HG02571 (cell line): ENCODE measurements at regions not wholly inside any gene's neighbourhood (a gene's known extent, or its start where the extent isn't known, plus 50 kb on each side); places are given as distances from the start of the nearest gene placed in this dataset.

Experiments used
- ATAC-seq: cut with Tn5 transposase; IDR thresholded peaks from one replicate; pipeline ENCODE4 v1.9.1; 2021; ENCODE audit warnings: mild to moderate bottlenecking, moderate library complexity; ENCODE audit not compliant: unreplicated experiment

- ATAC-seq: no peak
These were observed 119.6 kb upstream of the NFIB start for GRCh38 chr9:14433351-14434157.

DNA sequence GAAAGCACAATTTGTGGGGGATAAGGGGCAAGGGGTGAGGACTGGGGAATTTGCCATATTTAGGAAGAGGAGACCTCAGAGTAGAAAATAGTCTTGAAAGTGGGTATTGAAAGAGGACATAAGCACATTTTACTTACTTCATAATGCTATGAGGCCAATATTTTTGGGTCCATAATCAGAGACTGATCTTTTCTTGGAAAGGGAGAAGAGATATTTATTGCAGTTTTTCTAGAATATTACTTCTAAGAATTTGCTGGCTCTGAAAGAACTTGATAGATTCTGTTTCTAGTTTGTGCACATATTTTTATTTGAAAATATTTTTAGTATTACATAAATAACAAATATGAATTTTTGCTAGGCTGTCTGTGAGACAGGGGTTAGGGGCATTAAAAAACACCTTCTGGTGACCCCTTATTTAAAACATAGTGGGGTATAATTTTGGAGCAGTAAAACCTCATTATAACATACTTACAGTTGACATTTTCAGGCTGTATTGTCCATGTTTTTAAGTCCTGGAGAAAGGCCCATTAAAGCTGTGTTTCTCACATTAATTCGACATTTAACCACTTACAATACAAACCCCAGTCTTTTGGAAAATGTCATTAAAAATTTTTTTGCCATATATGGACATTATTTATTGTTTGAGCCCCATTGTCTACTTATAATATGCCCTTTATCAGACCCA is 118.9 kb upstream of the NFIB start:
- ATAC-seq: no peak

DNA sequence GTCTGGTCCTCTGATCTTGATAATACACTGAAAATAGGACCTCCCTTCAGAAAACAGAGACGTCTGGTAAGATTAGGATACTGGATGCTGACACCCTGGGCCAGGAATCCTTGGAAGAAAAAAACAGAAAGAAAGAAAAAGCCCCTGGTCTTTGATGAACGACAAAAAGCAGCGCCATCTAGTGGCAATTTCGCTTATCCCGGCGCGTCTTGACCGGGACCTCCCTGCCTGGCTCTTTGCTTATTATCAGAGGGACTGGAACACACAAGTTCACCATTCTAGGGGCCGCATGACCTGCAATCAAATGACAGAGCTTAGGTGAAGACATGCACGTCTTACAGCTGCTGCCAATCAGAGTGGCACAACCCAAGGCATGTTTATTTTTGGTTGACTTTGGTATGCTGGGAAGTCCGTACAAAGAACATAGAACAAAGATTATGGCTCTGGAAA is 114.9 kb upstream of the NFIB start:
- no peak for ATAC-seq

DNA sequence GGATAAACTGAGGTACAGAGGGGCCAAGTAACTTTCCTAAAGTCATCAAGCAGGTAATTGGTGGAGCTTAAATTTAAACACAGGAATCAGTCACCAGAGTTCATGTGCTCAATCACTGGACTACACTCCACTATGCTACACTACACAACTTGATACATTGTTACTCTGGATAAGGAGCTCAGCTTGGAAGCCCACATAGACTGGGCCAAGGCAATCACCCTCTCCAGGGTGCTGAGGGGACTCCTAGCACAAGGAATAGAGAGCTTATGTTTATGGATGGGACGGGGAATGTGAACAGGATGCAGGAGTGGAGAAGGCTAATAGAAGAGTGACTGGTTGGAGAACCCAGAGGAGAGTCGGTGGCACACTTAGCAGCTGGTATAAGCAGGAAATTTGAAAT is 113.5 kb upstream of the NFIB start:
- ATAC-seq: no peak

DNA sequence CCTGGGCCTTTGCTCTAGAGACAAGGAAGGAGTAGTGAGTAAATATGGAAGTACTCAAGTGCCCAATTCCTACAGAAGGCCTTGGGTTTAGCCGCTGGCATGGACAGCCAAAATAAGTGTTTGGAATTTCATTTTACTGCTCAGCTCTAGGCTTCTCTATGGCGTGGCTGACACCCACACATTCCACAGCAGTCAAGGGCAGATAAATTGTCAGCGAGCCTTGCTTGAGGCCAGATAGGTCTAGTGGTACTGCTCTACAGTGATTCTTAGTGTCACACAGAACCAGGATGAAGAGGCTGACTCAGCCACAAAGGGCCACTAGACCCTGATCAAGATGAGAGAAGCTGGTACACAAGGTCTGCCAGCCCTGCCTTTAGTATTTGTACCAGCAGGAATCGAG is 111.0 kb upstream of the NFIB start:
- no peak for ATAC-seq

DNA sequence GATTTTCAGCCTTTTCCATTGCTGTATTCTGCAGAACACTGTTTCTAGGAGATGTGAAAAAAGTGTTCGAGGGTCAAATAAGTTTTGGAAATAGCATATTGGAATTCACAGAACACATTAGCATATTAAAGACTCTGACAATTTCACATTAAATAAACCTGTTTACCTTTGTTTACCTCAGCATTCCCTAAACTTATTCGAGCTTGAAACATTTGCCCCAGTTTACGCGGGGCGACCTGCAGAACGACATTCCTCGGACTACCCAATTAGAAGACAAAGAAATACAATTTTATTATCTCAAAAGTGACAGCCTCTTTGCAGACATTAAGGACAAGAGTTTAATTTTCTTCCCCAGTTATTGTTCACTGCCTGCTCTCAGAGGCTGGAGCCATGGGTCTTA is 110.3 kb upstream of the NFIB start:
- no peak for ATAC-seq

GRCh38 chr9:14423815-14424261 is 109.9 kb upstream of the NFIB start:
- no peak for ATAC-seq

- ATAC-seq: no peak
These were observed 107.3 kb upstream of the NFIB start for GRCh38 chr9:14421291-14421690.

DNA sequence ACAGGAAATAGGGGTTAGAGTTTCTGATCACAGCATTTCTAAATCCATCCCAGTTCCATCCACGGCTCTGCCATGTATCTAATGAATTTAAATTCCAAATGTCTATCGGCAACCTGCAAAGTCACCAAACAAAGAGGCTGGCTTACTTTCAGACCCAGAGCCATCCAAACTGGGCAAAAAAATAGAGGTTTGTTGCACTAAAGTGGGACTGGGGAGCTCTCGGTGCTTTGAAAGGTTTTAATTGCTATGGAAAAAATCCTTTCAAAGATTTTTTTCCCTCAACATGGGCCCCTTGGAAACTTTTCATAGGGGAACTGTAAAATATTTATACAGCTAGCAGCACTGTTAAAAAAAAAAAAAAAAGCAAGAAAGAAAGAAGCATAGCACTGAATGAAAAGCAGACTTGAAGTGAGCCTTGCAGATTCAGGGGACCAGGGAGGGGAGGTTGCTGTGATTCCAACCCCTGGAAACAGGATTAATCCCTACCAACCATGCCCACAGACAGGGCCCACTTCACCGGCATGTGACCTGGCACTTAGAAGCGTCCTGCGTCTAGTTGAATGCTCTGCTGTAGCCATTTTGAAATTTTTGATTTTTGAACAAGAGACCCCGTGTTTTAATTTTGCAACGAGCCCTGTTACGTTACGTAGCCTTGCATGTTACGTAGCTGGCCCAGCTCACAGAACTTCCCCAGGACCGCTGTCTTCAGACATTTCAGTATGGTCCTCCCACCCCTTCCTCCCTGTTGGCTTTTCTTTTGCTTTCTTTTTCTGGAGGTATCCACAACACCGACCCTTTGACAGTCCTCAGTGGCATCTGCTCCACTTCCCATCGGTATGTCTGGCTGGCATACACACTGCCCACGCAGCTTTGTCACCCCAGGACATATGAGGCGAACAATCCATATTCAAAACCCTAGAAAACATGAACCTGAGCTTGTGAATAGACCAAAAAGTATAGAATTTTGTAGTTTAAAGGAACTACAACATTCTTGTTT is 105.3 kb upstream of the NFIB start:
- ATAC-seq: no peak

DNA sequence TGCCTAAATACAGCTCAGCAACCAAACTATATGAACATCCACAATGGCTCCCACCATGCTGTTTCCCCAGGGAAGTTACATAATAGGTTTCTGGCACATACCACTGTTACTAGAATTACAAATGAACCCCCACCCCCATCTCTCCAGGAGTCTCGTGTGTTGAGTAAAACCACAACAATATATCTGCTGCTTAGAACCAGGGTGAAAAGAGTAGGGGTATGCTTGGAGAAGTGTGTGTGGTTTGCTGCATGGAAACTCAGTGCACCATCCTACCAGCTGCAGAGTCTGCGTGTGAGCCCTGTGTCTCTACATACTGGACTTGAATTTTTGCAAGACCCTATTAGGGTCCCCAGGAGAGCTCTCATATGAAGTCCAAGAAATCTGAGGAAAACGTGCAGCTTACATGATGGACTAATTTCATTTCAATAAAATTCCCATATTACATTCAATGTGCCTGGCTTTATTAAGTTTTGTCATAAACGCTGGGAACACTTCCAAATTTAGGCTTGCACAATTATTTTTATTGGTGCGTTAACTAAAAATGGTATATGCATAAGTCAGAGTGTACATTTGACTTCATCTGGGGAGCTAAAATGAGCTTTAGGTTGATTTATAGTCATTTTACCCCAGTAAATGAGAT is 104.5 kb upstream of the NFIB start:
- ATAC-seq: no peak

- ATAC-seq: no peak
These were observed 103.3 kb upstream of the NFIB start for GRCh38 chr9:14417237-14417636.

GRCh38 chr9:14415947-14416346 is 102.0 kb upstream of the NFIB start:
- ATAC-seq: no peak

- no peak for ATAC-seq
These were observed 99.9 kb upstream of the NFIB start for GRCh38 chr9:14413812-14414211.

- ATAC-seq: no peak
These were observed 98.8 kb upstream of the NFIB start for GRCh38 chr9:14412775-14413174.

DNA sequence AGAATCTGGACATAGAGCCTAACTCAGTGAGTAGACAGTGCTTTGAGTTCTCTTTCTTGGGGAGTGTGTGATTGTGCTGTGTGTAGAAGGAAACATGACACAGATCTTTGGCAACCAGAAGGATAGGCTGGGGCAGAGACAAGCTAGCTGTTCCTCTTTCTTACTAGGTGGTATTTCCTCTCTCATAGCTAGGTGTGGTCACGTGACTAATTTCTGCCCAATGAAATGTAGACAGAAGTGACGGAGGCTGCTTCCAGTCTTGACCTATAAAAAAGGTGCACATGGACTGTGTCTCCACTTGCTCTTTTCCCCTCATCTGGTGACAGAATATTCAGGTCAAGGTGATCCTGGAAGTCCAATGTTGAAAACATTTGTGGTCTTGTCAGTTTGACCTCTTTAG is 92.5 kb upstream of the NFIB start:
- no peak for ATAC-seq

GRCh38 chr9:14405176-14405706 is 91.3 kb upstream of the NFIB start:
- ATAC-seq: no peak

DNA sequence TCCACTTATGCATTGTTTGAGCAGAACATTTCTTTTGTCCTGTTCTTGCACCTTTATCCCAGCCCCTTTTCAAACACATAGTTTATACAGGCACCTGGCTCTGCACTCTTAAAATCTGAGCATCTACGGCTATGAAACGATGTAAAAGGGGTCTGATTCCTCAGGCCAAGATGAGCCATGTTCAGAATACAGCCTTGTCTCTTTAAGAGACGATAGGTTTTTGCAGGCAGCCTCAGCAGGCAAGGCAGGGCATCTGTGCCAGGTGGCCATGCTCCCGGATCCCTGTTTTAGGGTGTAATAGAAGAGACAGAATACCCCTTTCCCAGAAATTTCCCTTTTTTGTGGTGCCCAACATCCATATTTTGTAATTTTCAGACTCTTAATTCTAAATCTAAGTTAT is 89.1 kb upstream of the NFIB start:
- no peak for ATAC-seq

- no peak for ATAC-seq
These were observed 88.6 kb upstream of the NFIB start for GRCh38 chr9:14402583-14402982.

GRCh38 chr9:14401911-14402310 is 88.0 kb upstream of the NFIB start:
- ATAC-seq: no peak

- ATAC-seq: no peak
These were observed 86.7 kb upstream of the NFIB start for GRCh38 chr9:14400658-14400995.
